Neutrophil (primary cell): ENCODE measurements at regions not wholly inside any gene's neighbourhood (a gene's known extent, or its start where the extent isn't known, plus 50 kb on each side); places are given as distances from the start of the nearest gene placed in this dataset.

ENCODE experiments used
- H3K27ac ChIP-seq: fragments of 200-600 bp; sonication (generic); 2 replicates; pipeline ENCODE4 v1.5.1; 2016; ENCODE audit warnings: mild to moderate bottlenecking, moderate library complexity
- H3K27me3 ChIP-seq: fragments of 200-600 bp; sonication (generic); 2 replicates; pipeline ENCODE4 v1.6.0; 2016; ENCODE audit warnings: mild to moderate bottlenecking
- H3K36me3 ChIP-seq: fragments of 200-600 bp; sonication (generic); 2 replicates; pipeline ENCODE4 v1.5.1; 2017
- H3K4me1 ChIP-seq, 2 experiments: fragments of 200-600 bp in 1 of 2; sonication (generic) in 1 of 2; 1 replicate in 1 of 2; 2 replicates in 1 of 2; pipeline versions ENCODE4 v1.5.1 to v1.6.1; 2013 to 2016; ENCODE audit warnings: low read depth in 1 of 2, low read length in 1 of 2, mild to moderate bottlenecking in 1 of 2, moderate library complexity in 1 of 2; ENCODE audit not compliant: control insufficient read depth in 1 of 2, insufficient read depth in 1 of 2
- H3K4me3 ChIP-seq, 2 experiments: fragments of 200-600 bp in 1 of 2; sonication (generic) in 1 of 2; 1 replicate in 1 of 2; 2 replicates in 1 of 2; pipeline ENCODE4 v1.5.1; 2013 to 2016; ENCODE audit warnings: low read depth in 1 of 2, low read length in 1 of 2, mild to moderate bottlenecking in 1 of 2, moderate library complexity in 1 of 2
- H3K9me3 ChIP-seq: fragments of 200-600 bp; sonication (generic); 2 replicates; pipeline ENCODE4 v1.5.1; 2016
- TF ChIP-seq, protein P1 (sequence below): fragments of 200-600 bp; sonication (generic); IDR thresholded peaks from 2 replicates; pipeline ENCODE4 v1.5.1; 2016; ENCODE audit warnings: antibody characterized with exemption

DNA sequence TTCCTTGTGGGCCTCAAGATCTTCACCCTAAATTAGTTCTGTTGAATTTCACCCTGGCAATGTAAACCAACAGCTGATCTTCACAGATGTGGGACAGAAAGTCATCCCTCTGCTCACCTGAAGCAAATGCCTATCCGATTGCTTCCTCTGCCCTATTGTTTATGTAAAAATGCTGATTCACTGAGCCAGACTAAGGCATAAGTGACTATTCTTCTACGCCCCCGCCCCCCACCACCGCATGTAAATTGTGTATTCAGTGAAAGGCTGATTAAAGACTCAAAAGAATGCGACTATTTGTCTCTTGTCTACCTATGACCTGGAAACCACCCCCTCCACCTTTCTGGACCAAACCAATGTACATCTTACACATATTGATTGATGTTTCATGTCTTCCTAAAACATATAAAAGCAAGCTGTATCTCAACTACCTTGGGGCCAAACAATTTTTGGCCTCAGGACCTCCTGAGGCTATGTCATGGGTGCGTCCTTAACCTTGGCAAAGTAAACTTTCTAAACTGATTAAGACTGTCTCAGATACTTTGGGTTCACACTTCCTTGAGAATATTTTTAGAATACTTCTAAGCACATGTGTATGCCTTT is 129.7 kb upstream of the BOD1 start:
- H3K4me3 ChIP-seq = no peak overlapping the region
- H3K4me1 ChIP-seq = peaks cover 6 to 36% of the 10 kb centered on the region in 2 experiments
- TF ChIP-seq, protein P1, sequence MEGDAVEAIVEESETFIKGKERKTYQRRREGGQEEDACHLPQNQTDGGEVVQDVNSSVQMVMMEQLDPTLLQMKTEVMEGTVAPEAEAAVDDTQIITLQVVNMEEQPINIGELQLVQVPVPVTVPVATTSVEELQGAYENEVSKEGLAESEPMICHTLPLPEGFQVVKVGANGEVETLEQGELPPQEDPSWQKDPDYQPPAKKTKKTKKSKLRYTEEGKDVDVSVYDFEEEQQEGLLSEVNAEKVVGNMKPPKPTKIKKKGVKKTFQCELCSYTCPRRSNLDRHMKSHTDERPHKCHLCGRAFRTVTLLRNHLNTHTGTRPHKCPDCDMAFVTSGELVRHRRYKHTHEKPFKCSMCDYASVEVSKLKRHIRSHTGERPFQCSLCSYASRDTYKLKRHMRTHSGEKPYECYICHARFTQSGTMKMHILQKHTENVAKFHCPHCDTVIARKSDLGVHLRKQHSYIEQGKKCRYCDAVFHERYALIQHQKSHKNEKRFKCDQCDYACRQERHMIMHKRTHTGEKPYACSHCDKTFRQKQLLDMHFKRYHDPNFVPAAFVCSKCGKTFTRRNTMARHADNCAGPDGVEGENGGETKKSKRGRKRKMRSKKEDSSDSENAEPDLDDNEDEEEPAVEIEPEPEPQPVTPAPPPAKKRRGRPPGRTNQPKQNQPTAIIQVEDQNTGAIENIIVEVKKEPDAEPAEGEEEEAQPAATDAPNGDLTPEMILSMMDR = no peak
- H3K36me3 ChIP-seq = no peaks in the 10 kb centered on the region
- no peaks in the 10 kb centered on the region for H3K27me3 ChIP-seq
- no peaks in the 10 kb centered on the region for H3K9me3 ChIP-seq
- peak overlapping the region; percentile 23 for H3K27ac ChIP-seq

DNA sequence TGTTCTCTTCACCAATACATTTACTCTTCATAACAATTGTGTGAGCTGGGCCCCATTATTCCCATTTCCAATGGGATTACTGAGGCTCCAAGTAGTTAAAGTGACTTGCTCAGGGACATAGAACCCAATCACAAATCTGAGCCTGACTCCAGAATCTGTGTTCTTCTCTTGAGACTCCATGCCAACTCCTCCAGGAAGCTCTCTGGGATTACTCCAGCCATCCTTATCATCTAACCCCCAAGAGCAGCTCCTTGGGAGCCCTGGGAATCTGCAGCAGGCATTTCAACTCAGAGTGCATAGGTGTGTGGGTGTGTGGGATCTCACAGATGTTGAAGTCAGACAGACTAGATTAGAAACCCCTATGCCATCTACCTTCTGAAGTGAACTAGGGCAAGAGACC is 131.4 kb upstream of the BOD1 start:
- H3K4me1 ChIP-seq = peaks cover 0 to 22% of the 10 kb centered on the region in 2 experiments
- no peaks in the 10 kb centered on the region for H3K36me3 ChIP-seq
- TF ChIP-seq, protein P1 = no peak
- no peaks in the 10 kb centered on the region for H3K9me3 ChIP-seq
- no peak overlapping the region for H3K27ac ChIP-seq
- H3K27me3 ChIP-seq = no peaks in the 10 kb centered on the region
- H3K4me3 ChIP-seq = no peak overlapping the region

DNA sequence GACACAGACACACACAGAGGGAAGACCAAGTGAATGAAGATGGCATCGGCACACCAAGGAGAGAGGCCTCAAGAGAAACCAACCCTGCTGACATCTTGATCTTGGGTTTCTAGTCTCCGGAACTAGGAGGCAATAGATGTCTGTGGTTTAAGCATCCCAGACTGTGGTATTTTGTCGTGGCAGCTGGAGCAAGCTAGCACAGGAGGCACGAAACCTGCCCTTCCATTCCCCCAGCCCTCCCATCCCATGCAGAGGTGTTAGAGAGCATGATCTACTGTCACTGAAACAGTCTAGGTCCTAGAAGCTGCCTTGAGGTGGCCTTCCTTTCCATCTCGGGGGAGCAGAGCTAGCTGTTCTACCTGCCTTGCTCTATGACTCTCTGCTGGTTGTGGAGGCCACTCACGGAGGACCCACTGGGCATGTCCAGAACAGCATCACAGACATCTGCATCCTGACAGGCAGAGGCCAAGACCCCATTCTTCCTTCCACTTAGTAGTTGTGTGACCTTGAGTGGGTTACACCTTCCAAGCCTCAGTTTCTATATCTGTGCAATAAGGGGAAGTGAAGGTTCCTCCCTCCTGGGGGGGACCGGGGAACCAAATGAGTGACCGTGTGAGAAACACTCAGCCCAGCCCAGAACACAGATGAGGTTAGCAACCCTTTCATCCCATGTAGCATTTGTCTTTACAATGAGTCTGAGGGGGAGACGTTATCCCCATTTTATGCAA is 134.3 kb upstream of the BOD1 start:
- H3K27ac ChIP-seq = peak overlapping the region; percentile 10
- no peaks in the 10 kb centered on the region for H3K27me3 ChIP-seq
- H3K36me3 ChIP-seq = no peaks in the 10 kb centered on the region
- no peak overlapping the region for H3K4me3 ChIP-seq
- peaks cover 0 to 12% of the 10 kb centered on the region in 2 experiments for H3K4me1 ChIP-seq
- TF ChIP-seq, protein P1 = no peak
- no peaks in the 10 kb centered on the region for H3K9me3 ChIP-seq

DNA sequence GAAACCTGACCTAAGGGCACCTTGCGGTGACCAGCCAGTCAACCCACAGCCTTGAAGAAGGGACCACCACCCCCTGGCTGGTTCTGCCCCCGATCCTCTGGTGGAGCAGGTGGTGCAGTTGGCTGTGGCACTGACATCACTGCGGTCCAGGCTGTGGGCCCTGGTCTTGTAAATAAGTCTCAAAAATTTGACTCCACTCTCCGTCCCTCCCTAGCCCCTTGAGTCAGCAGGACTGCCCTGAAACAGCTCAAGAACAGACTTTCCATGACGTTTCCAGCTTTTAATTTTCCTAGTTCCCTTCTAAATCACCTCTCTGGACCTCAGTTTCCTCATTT is 134.8 kb upstream of the BOD1 start:
- H3K9me3 ChIP-seq = no peaks in the 10 kb centered on the region
- no peak overlapping the region for H3K4me3 ChIP-seq
- no peak overlapping the region for H3K27ac ChIP-seq
- H3K27me3 ChIP-seq = no peaks in the 10 kb centered on the region
- H3K4me1 ChIP-seq = peaks cover 0 to 9% of the 10 kb centered on the region in 2 experiments
- TF ChIP-seq, protein P1 = no peak
- no peaks in the 10 kb centered on the region for H3K36me3 ChIP-seq

DNA sequence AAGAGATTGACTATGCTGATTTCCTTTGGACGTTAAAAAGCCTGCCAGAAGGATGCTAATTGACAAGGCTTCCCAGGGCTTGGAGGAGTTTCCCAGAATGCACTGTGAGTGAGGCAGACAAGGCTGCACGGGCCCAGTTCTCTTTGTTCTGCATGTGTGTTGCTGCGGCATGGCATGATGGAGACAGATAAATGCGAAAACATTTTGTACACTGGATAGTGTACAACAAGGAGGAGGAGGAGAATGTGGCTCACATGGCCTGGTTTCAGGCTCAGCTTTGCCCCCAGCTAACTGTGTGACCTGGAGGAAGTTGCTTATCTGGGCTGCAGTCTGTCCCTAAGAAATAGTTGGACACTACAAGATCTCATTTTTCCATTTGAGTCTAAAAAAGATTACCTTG is 135.5 kb upstream of the CPEB4 start:
- Histone ChIP-seq H3K9me3 (no peaks in the 10 kb centered on the region), H3K27me3 (no peaks in the 10 kb centered on the region), H3K27ac (no peak overlapping the region), H3K4me1 (peaks cover 0 to 9% of the 10 kb centered on the region in 2 experiments), H3K4me3 (no peak overlapping the region), H3K36me3 (no peaks in the 10 kb centered on the region)
- TF ChIP-seq, protein P1 = no peak
